IPS-20b (cell line): ENCODE measurements at regions not wholly inside any gene's neighbourhood (a gene's known extent, or its start where the extent isn't known, plus 50 kb on each side); places are given as distances from the start of the nearest gene placed in this dataset.

Experiments used
- H3K27ac ChIP-seq: one replicate; pipeline ENCODE4 v1.5.1; 2013; ENCODE audit warnings: low read length
- H3K27me3 ChIP-seq: 2 replicates; pipeline ENCODE4 v1.6.1; 2013; ENCODE audit warnings: mild to moderate bottlenecking, low read length, inconsistent platforms; ENCODE audit not compliant: insufficient read depth
- H3K36me3 ChIP-seq: 2 replicates; pipeline ENCODE4 v1.6.1; 2013; ENCODE audit warnings: low read depth, mild to moderate bottlenecking, inconsistent platforms, low read length, moderate library complexity; ENCODE audit not compliant: insufficient read depth
- H3K4me1 ChIP-seq: 2 replicates; pipeline ENCODE4 v1.6.1; 2013; ENCODE audit warnings: mild to moderate bottlenecking, control low read depth, inconsistent platforms, low read length, moderate library complexity; ENCODE audit not compliant: insufficient read depth
- H3K4me3 ChIP-seq: 2 replicates; pipeline ENCODE4 v1.5.1; 2013; ENCODE audit warnings: mild to moderate bottlenecking, low read length, inconsistent platforms
- H3K9ac ChIP-seq: 2 replicates; pipeline ENCODE4 v1.6.1; 2013; ENCODE audit warnings: low read depth, mild to moderate bottlenecking, inconsistent platforms, low read length, moderate library complexity
- H3K9me3 ChIP-seq: 2 replicates; pipeline ENCODE4 v1.6.1; 2013; ENCODE audit warnings: mild to moderate bottlenecking, low read depth, low read length, inconsistent platforms; ENCODE audit not compliant: insufficient read depth

DNA sequence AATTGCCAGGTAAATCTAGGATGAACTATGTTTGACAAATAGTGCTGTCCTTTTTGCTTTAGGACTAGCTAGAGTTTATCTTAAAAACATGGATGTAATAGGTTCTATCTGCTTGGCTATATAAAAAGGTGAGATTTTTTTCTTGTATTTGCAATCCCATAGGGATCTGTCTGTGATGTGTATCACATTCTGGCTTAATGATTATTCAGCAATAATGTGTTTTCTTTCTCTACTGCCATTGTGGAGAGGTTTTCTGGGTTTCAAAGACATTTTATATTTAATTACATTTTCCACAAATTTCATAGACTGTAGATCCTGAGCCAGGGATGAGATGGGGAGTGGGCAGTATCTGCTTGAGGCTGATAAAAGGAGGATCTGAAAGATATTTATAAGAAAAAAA lies 277.8 kb upstream of the SLITRK5 start:
- Histone ChIP-seq H3K36me3 (no peaks in the 10 kb centered on the region), H3K9ac (no peak overlapping the region), H3K4me3 (no peak overlapping the region), H3K4me1 (no peaks in the 10 kb centered on the region), H3K27ac (no peak overlapping the region), H3K27me3 (no peaks in the 10 kb centered on the region), H3K9me3 (no peaks in the 10 kb centered on the region)

- H3K4me1 ChIP-seq, result no peaks in the 10 kb centered on the region
- no peaks in the 10 kb centered on the region for H3K36me3 ChIP-seq
- no peak overlapping the region for H3K4me3 ChIP-seq
- H3K27me3 ChIP-seq, result no peaks in the 10 kb centered on the region
- no peak overlapping the region for H3K27ac ChIP-seq
- H3K9me3 ChIP-seq, result no peaks in the 10 kb centered on the region
- H3K9ac ChIP-seq, result no peak overlapping the region
Observed at GRCh38 chr13:87398047-87398446, 273.1 kb upstream of the SLITRK5 start.

GRCh38 chr13:87403748-87404432 lies 267.3 kb upstream of the SLITRK5 start:
- H3K36me3 ChIP-seq, result no peaks in the 10 kb centered on the region
- H3K4me1 ChIP-seq, result no peaks in the 10 kb centered on the region
- no peak overlapping the region for H3K27ac ChIP-seq
- H3K9me3 ChIP-seq, result no peaks in the 10 kb centered on the region
- H3K4me3 ChIP-seq, result no peak overlapping the region
- no peak overlapping the region for H3K9ac ChIP-seq
- H3K27me3 ChIP-seq, result no peaks in the 10 kb centered on the region

DNA sequence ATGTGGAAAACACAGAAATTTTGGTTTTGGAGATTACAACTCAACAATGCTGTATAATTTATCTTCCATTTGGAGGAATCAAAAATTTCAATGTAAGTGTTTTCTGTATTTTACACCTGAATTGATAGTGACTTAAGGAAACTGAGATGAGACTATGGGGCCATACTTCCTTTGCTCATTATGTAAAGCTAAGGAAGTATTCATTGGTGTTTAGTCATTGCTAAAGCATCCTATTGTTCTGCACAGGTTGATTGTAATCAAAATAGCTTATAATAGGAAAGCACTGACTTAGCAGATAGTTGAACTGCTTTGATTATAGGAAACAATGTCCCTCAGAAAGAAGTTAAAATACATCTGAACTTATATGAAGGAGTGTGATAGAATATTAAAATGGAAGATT lies 244.4 kb upstream of the SLITRK5 start:
- Histone ChIP-seq H3K9me3 (no peaks in the 10 kb centered on the region), H3K27me3 (no peaks in the 10 kb centered on the region), H3K4me1 (peaks cover 4% of the 10 kb centered on the region; the same call in 1 of the 2 replicates), H3K36me3 (no peaks in the 10 kb centered on the region), H3K9ac (no peak overlapping the region), H3K27ac (no peak overlapping the region), H3K4me3 (no peak overlapping the region)

- Histone ChIP-seq H3K36me3 (no peaks in the 10 kb centered on the region), H3K27ac (no peak overlapping the region), H3K9ac (no peak overlapping the region), H3K27me3 (no peaks in the 10 kb centered on the region), H3K9me3 (no peaks in the 10 kb centered on the region), H3K4me3 (no peak overlapping the region), H3K4me1 (no peaks in the 10 kb centered on the region)
Observed at GRCh38 chr13:87444135-87444534, 227.0 kb upstream of the SLITRK5 start.

GRCh38 chr13:87452281-87452680 lies 218.9 kb upstream of the SLITRK5 start:
- Histone ChIP-seq H3K27me3 (no peaks in the 10 kb centered on the region), H3K4me1 (no peaks in the 10 kb centered on the region), H3K9me3 (no peaks in the 10 kb centered on the region), H3K9ac (no peak overlapping the region), H3K4me3 (no peak overlapping the region), H3K27ac (no peak overlapping the region), H3K36me3 (no peaks in the 10 kb centered on the region)

DNA sequence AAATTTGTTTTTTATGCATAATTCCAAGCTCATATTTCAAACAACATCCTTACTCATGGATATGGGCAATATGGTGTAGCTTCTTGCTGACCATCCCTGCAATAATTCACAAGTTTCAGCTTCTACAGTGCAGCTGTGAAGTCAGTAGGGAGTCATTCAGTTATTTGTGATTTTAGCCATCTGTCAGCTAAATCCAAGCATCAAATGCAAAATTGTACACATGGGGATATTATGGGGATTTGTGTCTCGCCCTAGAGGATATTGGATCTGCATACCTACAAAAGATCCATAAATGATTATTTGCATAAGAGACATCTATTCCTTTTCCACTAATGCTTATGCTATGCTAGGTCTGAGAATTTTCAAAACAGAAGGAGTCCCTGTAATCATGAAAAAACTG lies 217.9 kb upstream of the SLITRK5 start:
- no peaks in the 10 kb centered on the region for H3K36me3 ChIP-seq
- H3K4me3 ChIP-seq, result no peak overlapping the region
- H3K9me3 ChIP-seq, result no peaks in the 10 kb centered on the region
- H3K9ac ChIP-seq, result no peak overlapping the region
- no peaks in the 10 kb centered on the region for H3K4me1 ChIP-seq
- H3K27ac ChIP-seq, result no peak overlapping the region
- no peaks in the 10 kb centered on the region for H3K27me3 ChIP-seq

- Histone ChIP-seq H3K36me3 (no peaks in the 10 kb centered on the region), H3K27me3 (no peaks in the 10 kb centered on the region), H3K9me3 (no peaks in the 10 kb centered on the region), H3K4me1 (no peaks in the 10 kb centered on the region), H3K4me3 (no peak overlapping the region), H3K9ac (no peak overlapping the region), H3K27ac (no peak overlapping the region)
Observed at GRCh38 chr13:87459419-87459818, 211.8 kb upstream of the SLITRK5 start.

- H3K27me3 ChIP-seq, result no peaks in the 10 kb centered on the region
- no peaks in the 10 kb centered on the region for H3K9me3 ChIP-seq
- H3K4me1 ChIP-seq, result no peaks in the 10 kb centered on the region
- H3K36me3 ChIP-seq, result no peaks in the 10 kb centered on the region
- H3K27ac ChIP-seq, result no peak overlapping the region
- no peak overlapping the region for H3K9ac ChIP-seq
- no peak overlapping the region for H3K4me3 ChIP-seq
Observed at GRCh38 chr13:87497426-87497825, 173.7 kb upstream of the SLITRK5 start.

DNA sequence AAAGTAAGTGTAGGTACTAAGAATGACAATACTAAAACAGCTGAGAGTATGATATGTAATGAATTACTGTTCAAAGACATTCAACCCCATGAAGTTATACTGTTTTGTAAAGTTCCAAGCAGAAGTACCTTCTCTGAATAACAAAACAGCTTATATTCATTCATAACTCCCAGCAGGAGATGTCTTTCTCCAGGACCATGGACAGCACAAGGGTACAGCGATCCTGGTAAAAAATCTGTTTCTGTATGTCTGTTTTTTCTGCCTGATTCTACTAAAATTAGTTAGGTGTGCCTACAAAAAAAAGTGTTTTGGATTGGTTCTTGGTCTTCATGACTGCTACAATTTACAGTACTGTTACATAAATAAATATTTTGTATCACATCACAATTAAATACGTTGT lies 172.5 kb upstream of the SLITRK5 start:
- H3K9ac ChIP-seq, result no peak overlapping the region
- no peaks in the 10 kb centered on the region for H3K9me3 ChIP-seq
- H3K4me3 ChIP-seq, result no peak overlapping the region
- H3K27ac ChIP-seq, result no peak overlapping the region
- no peaks in the 10 kb centered on the region for H3K4me1 ChIP-seq
- no peaks in the 10 kb centered on the region for H3K36me3 ChIP-seq
- H3K27me3 ChIP-seq, result no peaks in the 10 kb centered on the region

- H3K4me3 ChIP-seq, result no peak overlapping the region
- H3K9ac ChIP-seq, result no peak overlapping the region
- H3K27ac ChIP-seq, result no peak overlapping the region
- H3K27me3 ChIP-seq, result no peaks in the 10 kb centered on the region
- peaks cover 10% of the 10 kb centered on the region for H3K9me3 ChIP-seq
- H3K36me3 ChIP-seq, result no peaks in the 10 kb centered on the region
- H3K4me1 ChIP-seq, result no peaks in the 10 kb centered on the region
Observed at GRCh38 chr13:87524775-87525174, 146.4 kb upstream of the SLITRK5 start.

- H3K9me3 ChIP-seq, result no peaks in the 10 kb centered on the region
- no peaks in the 10 kb centered on the region for H3K36me3 ChIP-seq
- no peak overlapping the region for H3K27ac ChIP-seq
- H3K4me1 ChIP-seq, result no peaks in the 10 kb centered on the region
- no peak overlapping the region for H3K4me3 ChIP-seq
- H3K9ac ChIP-seq, result no peak overlapping the region
- no peaks in the 10 kb centered on the region for H3K27me3 ChIP-seq
Observed at GRCh38 chr13:87533776-87534175, 137.4 kb upstream of the SLITRK5 start.
